OCI-LY3 (cell line): ENCODE measurements at regions not wholly inside any gene's neighbourhood (a gene's known extent, or its start where the extent isn't known, plus 50 kb on each side); places are given as distances from the start of the nearest gene placed in this dataset.

ENCODE experiments used
- EZH2phosphoT487 ChIP-seq: fragments of 200-600 bp; shearing (Covaris generic); IDR thresholded peaks from 2 replicates; pipeline ENCODE4 v1.6.1; 2018; ENCODE audit warnings: antibody characterized with exemption, mixed run types, low read depth
- TF ChIP-seq, protein P1 (sequence below): fragments of 200-600, 300-600 bp; sonication (generic); IDR thresholded peaks from 2 replicates; pipeline ENCODE4 v1.5.1; 2014; ENCODE audit warnings: antibody characterized with exemption, low read length, low read depth

DNA sequence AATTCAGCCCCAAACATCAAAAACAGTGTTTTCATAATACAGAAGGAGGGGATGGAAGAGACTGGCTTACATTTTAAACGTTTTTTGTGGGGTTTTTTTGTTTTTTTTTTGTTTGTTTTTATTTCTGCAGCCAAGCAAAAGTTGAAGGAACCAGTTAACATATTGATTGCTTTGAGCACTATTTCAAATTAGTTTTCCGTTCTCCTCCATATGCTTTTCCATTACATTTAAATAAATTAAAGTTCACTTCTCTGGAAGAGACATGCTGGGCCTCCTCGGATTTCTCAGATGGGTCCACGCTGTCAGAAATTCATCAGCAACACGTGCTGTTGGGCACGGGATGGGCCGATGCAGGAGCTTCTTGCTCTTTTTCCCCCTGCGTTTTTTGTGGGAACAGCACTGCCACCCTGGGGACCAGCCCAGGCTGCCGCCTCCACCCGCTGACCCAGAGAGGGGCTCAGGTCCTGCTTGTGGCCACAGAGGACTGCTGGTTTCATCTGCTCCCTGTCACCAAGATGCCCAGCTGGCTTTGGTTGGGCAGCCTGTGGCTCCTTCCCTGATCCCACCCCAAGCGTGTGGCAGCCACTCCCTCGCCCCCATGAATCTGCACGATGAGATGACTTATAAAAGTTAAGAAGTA is 67.7 kb upstream of the CHST15 start:
- TF ChIP-seq, protein P1, sequence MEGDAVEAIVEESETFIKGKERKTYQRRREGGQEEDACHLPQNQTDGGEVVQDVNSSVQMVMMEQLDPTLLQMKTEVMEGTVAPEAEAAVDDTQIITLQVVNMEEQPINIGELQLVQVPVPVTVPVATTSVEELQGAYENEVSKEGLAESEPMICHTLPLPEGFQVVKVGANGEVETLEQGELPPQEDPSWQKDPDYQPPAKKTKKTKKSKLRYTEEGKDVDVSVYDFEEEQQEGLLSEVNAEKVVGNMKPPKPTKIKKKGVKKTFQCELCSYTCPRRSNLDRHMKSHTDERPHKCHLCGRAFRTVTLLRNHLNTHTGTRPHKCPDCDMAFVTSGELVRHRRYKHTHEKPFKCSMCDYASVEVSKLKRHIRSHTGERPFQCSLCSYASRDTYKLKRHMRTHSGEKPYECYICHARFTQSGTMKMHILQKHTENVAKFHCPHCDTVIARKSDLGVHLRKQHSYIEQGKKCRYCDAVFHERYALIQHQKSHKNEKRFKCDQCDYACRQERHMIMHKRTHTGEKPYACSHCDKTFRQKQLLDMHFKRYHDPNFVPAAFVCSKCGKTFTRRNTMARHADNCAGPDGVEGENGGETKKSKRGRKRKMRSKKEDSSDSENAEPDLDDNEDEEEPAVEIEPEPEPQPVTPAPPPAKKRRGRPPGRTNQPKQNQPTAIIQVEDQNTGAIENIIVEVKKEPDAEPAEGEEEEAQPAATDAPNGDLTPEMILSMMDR: no peak
- TF ChIP-seq EZH2phosphoT487: no peak
